ENCODE measurements at regions not wholly inside any gene's neighbourhood (a gene's known extent, or its start where the extent isn't known, plus 50 kb on each side); places are given as distances from the start of the nearest gene placed in this dataset.
"Not testable (repeated sequence)": the region's sequence is repeated elsewhere in the genome, so short reads cannot be mapped to it uniquely, and the experiment has no call there.

DNA sequence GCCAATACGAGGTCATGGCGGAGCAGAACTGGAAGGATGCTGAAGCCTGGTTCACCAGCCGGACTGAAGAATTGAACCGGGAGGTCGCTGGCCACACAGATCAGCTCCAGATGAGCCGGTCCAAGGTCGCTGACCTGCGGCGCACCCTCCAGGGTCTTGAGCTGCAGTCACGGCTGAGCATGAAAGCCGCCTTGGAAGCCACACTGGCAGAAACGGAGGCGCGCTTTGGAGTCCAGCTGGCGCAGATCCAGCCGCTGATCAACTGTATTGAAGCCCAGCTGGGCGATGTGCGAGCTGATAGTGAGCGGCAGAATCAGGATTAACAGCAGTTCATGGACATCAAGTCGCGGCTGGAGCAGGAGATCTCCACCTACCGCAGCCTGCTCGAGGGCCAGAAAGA, 296.9 kb downstream of the OGFRL1 start:
- intact Hi-C loops (cut with micrococcal nuclease), result no loop called here

DNA sequence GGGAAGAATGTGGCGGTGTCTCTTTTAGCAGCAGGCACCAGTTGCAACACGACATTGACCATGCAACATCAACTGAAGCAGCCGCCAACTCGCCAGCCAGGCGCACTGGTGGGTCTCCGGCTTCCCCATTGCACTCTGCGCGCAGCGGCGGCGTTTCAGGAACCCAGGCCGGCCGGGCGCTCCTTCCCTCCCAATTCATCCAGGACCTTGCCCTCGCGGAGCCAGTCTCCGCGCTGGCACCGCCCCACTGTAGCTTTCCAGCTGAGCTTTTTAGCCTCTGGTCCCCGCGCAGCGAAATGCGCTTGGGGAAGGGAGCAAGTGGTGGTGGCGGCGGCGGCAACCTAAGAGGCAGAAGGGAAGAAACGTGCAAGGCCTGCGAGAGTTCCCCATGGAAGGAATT, 297.9 kb upstream of the RIMS1 start:
- intact Hi-C loops (cut with micrococcal nuclease), result no loop called here

DNA sequence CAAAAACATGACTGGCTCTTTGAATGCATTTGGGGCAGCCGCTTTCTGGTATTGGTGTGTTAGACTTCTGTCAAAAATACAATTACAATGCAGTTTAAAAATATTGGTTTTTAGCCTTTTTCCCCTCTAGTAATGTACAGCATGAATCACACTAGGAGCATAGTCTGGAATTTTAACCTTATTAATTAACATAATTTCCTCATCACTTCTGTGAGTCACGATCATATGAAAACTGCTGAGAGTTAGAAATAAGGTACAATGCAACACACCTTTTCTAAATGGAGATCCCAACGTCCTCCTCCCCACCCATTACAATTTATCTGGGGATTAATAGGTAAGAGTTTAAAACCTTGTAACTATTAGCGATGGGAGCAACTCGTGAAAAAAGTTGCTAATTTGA, 297.1 kb upstream of the RIMS1 start:
- intact Hi-C loops (cut with micrococcal nuclease), result no loop called here

DNA sequence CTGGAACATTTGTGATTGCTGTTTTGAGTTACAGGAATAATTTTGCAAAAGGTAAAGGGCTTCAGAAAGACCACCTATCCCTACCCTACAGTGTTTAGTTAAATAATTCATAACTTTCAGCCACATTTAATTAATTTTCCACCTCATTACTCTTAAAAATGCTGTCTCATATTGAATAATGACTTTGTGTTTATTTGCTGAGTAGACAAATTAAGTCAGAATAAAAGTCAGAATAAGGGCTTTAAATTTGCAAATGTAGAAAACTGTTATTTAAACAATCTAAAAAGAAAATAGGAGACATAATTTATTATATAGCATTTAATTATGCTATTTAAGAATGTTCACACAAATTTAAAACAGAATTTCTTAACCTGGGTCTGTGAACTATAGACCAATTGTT, 293.7 kb upstream of the RIMS1 start:
- intact Hi-C loops (cut with micrococcal nuclease), result no loop called here

DNA sequence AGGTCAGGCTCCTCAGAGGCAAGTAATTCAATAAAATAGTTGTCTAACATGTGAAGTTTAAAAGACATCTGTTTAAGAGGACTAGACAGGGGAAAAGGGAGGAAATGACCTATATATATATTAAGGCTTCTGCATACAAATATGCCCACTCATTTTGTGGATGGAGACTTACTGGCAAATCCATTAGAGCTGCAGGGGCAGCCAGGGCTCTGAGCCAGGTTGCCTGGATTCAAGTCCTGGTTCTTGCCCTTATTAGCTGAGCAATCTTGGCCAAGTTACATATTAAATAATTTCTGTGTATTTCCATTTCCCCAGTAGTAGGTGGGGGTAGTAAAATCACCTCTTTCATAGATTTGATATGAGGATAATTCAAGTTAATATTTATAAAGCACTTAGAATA, 287.0 kb upstream of the RIMS1 start:
- intact Hi-C loops (cut with micrococcal nuclease), result no loop called here

DNA sequence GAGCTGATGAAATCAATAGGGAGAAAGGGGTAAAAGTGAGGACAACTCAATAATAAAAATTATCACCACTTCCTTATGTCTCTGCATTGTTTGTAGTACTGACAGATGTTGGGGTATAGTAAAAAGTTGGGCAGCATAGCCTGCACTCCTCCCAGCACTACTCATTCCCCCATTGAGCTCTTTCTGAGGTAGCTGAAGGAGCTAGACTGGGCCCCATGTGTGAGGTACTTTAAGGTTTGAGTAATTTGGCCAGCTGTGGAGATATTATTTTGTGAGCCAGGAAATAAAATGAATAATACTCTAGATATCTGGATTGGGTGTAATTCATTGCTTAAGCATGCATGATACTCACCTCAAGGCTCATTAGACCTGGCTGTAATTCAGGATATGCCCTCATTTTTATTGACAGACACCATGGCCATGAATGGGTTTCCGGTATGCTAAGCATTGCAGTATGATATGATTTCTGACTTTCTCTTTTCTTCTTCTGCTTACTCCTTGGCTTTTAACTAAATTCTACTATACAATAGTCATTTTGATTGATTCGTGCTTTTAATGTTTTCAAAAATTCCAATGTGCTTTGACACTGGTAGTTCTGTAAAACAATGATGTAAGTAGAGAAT, 283.9 kb upstream of the RIMS1 start:
- intact Hi-C loops (cut with micrococcal nuclease), result no loop called here

DNA sequence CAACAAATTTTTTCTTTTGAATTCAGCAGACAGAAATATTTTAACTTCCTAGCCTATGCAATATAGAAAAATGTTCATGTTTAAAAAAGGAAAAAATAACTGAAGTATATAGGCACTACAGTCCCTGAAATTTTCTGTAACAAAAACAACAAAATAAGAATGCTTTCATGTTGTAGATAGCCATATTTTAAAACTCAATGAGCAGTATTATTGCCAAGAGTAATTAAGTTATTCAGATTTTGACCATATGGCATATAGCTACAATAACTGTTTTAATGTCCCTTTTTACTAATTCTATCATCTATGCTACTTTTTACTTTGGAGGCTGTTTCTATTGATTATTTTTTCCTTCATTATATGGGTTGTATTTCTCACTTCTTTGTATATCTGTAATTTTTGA, 283.3 kb upstream of the RIMS1 start:
- intact Hi-C loops (cut with micrococcal nuclease), result no loop called here

DNA sequence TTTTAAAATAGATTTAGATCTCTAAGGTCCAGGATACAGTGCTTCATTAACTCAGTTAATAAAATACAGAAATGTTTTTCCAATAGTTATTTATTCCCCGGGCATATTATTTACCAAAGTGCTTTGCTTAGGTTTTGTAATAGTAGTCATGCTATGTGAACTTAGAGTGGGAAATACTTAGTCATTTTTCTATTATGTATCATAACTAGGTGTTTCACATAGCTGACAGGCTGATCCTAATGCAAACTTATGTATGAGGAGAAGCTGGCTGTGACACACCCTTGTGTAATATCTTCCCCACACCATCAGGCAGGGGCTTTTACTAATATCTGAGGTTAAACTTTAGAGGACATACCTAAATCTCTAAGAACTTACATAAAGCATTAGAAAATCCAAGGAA, 277.7 kb upstream of the RIMS1 start:
- intact Hi-C loops (cut with micrococcal nuclease), result no loop called here

DNA sequence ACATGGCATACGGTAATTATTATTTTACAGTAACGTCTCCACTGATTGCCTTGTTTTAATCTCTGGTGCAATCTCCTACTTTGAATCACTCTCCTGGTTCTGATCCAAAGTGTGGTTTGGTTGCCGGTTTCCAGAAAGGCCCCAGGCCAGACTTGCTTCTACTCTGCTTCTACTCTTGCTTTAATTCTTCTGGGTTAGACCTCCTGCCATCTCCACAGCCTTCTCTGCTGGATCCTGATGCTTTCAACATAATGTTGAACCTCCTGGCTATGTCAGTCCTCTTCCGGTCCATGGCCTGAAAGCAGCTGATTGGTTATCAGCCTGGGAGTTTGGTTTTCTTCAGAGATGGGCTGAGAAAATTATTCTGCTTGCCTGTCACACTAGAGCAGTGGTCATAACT, 266.5 kb upstream of the RIMS1 start:
- intact Hi-C loops (cut with micrococcal nuclease), result no loop called here

DNA sequence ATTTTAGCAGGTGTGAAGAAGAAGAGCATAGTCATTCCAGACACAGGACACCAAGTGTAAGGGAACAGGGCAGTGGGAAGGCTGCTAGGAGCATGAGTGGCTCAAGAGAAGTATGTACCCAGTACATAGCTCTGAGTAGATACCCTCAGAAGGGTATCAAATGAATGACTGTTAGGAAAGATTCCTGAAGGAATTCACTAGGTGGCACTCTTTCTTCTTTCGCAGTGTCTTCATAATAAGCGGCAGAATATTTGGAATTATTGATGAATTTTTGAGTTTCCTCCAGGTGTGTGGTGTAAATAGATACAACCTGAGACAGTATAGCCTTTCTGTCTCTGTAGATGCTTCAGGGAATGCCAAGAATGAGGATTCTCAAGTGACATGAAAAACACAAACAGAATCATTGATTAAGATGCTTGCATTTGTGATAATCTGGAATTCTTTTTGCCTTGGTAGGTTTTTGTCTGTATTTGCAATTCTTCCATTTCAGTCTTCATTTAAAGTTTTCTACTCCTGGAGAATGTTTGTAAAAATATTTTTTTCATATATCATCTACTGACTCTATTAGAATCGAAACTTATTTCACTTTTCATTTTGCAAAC, 264.3 kb upstream of the RIMS1 start:
- intact Hi-C loops (cut with micrococcal nuclease), result no loop called here

DNA sequence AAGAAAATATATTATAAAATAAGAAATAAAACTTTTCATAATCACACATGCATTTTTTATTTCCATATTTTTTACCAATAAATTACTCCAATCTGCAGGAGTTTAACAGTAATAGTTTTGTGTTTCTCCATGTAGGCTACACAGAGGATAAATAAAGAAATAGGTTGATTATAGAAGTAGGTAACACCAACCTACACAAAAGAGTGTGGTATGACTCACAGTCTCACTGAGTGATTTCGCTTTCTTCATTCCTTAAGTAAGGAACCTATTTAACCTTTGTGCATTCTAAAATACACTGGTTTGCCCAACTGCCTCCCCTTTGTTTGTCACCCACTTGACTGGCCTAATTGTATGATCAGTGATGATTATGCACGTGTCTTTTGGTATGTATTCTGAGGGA, 244.2 kb upstream of the RIMS1 start:
- intact Hi-C loops (cut with micrococcal nuclease), result no loop called here

DNA sequence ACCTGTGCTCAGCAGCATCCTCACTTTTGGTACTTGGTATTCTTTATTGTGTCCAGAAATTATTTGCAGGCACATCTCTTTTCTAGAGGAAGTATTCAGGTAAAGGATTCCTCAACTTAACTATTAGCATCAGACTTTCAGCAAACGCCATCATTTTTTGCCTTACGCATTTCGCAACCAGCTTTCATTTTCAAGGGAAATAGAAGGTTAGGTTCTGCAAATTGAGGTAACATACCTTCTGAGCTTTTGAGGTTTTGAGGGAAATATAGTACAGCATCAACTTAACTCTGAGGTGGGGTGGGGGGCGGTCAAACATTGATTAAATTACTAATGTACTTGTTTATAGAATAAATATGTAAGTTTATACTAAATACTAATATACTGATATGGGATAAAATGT, 243.6 kb upstream of the RIMS1 start:
- intact Hi-C loops (cut with micrococcal nuclease), result no loop called here

DNA sequence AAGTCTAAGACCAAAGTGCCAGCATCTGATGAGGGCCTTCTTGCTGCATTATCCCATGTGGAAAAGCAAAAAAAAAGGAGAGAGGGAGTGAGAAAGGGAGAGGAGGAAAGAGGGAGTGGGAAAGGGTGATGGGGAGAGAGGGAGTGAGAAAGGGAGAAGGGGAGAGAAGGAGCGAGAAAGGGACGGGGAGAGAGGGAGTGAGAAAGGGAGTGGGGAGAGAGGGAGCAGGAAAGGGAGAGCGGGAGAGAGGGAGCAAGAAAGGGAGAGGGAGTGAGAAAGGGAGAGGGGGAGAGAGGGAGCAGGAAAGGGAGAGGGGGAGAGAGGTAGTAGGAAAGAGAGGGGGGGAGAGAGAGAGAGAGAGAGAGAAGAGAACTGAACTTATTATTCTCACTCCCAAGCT, 241.1 kb upstream of the RIMS1 start:
- intact Hi-C loops (cut with micrococcal nuclease), result no loop called here

DNA sequence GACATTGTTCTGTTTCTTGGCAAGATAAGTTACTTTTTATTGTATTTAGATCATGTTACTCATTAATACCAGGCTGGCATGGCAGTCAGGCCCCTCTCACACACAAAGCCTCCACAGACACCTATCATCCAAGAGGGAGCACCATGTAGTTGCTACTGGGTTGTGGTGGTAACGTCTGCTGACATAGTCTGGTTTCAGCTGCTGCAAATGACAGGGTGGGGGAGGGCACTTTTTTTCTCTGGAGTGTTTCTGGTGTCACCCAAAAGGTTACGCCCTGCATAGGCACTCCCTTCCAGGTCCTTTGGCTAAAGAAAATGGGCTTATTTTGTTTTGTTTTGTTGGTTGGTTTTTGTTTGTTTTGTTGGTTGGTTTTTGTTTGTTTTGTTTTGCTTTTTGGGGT, 236.4 kb upstream of the RIMS1 start:
- intact Hi-C loops (cut with micrococcal nuclease), result no loop called here

DNA sequence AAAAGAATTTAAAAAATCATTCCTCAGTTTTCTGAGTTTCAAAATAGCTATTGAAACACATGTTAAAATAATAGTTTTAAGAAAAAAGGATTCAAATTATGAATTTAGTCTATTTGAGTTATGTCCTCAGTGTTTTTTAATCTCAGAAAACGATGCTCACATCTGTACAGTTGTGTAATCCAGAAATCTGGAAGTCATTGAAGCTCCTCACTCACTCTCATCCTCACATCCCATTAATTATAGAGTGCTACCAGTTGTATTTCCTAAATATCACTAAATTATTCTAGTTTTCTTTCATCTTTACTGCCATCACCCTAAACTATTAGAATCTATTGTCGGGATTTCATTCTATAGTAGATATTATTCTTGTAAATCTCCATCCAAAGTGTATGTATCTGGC, 234.7 kb upstream of the RIMS1 start:
- intact Hi-C loops (cut with micrococcal nuclease), result no loop called here

DNA sequence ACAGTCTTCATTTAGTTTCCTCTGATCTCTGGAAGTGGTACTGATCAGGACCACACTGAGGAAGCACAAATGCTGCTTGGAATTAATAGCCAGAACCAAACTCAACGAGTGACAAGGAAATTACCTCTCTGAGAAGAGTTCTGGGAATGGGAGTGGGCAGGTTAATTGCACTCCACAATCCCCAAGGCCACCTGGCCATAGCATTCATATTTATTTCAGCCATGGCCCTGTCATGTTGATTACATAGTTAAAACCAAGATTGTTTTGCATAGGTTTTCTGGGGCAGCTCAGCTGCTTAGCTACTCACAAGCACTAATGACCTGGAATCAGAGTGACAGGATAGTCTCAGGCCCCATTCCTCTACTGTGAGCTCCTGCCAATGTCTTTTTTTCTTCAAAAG, 230.2 kb upstream of the RIMS1 start:
- intact Hi-C loops (cut with micrococcal nuclease), result no loop called here

DNA sequence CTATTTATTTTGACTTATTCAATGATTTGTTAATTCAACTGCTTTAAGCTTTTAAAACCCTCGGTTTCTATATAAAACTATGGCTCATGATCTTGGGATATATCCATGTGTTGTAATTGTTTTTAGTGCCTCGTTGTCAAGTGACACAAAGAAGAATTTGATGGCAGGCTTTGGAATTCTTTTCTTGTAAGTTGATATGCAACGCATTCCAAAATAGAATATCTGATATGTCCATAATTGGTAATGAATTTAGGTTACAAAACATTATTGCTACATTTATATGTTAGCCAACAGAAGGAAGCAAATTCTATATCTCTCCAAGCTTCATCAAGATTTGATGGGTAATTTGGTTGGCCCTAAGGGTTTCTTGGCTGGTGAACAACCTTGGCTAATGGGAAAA, 220.4 kb upstream of the RIMS1 start:
- intact Hi-C loops (cut with micrococcal nuclease), result no loop called here

DNA sequence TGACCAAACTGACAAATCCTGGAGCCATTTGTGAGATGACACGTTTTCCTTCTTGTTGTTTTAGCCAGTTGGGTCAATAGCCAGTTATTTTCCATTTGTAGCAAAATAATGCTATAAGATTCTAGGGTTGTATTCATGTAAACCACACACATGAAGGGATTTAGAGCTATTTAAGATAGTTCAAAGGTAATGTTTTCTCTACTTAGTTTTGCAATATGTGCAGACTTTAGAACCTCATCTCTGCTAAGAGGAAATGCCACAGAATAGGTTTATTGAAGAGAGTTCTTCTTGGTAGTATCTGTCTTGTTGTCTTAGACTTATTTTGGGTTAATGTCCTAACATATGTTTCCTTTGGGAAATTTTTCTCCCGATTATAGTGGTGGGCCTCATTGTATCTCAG, 213.5 kb upstream of the RIMS1 start:
- intact Hi-C loops (cut with micrococcal nuclease), result no loop called here

DNA sequence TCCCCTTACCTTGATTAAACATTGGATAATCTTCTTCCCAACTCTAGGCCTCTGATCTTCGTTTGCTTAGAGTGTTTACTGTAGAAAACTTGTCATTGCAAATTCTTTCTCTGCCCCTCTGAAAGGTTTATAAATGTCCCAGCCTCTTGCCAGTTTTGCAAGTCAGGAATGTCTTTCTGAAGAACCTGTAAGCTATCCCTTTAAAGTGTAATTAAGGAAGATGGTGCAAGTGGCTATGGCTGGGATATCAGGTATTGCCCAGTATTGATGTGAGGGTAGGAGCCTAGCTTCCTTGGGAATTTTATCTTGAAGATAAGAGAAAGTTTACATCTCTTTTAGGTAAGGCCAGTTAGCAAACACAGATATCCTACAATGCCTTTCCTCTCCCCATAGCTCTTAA, 211.0 kb upstream of the RIMS1 start:
- intact Hi-C loops (cut with micrococcal nuclease), result no loop called here

DNA sequence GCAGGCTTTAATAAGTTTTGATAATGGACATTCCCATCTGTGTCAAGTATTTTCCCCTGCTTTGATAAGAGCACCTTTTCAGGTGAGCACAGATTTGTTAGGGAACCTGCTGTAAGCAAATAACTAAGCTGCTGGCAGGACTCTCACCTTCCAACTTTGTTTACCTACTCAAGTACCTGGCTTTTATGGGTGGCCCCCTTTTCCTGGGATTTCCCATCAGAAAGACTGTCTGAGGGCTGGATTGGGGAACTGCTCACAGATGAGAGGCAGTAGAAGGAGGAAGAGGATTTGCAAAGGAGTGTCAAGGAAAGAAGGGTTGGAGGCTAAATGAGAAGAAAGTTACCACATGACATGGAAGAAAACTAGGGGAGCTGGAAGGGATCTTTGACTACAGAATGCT, 210.1 kb upstream of the RIMS1 start:
- intact Hi-C loops (cut with micrococcal nuclease), result no loop called here

DNA sequence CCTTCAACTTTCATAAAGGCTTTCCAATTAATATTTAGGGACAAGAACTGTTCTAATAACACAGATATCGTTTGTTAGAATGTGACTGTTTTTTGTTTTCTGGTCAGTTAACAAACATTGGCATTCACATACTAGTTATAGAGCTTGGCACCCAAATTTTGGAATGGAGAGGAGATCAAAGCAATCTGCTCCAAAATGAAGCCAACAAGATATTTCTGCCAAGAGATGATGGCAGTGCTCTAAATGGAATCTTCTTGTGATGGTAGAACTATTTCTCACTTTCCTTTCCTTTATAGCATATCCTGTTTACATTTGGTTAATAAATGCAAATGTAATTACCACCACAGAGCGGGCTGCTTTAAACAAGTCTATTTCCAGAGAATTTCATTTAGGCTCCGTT, 208.3 kb upstream of the RIMS1 start:
- intact Hi-C loops (cut with micrococcal nuclease), result no loop called here

DNA sequence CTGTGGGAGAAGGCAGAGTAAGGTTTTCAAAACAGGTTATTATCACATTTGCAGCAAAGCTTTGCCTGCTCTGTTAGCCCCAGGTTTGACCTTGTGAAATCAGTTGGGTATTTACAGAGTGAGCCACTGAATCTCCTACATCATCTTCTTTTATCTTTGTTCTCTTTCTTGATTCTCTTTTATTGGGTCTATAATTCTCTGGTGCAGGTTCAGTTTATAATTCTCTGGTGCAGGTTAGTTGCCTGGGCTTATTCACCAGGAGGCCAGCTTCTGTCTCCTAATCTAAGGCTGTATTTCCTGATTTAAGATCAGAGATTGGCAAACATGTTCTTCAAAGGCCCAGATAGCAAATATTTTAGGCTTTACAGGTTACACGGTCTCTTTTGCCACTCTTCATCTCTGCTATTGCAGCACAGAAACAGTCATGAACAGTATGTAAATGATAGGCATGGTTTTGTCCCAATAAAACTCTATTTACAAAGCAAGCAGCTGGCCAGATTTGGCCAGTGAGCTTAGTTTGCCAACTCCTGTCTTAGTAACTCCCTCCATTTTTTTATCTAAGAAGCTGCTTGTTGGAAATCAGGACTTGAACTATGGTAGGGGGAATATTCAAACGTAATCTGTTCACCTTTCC, 205.0 kb upstream of the RIMS1 start:
- intact Hi-C loops (cut with micrococcal nuclease), result no loop called here

DNA sequence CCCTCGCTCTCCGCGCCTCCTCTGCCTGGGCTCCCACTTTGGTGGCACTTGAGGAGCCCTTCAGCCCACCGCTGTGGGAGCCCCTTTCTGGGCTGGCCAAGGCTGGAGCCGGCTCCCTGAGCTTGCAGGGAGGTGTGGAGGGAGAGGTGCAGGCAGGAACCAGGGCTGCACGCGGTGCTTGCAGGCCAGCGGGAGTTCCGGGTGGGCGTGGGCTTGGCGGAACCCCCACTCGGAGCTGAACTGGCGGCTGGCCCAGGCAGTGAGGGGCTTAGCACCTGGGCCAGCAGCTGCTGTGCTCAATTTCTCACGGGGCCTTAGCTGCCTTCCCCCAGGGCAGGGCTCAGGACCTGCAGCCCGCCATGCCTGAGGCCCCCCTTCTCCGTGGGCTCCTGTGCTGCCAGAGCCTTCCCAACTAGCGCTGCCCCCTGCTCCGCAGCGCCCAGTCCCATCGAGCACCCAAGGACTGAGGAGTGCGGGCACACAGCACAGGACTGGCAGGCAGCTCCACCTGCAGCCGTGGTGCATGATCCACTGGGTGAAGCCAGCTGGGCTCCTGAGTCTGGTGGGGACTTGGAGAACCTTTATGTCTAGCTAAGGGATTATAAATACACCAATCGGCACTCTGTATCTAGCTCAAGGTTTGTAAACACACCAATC, 200.2 kb upstream of the RIMS1 start:
- intact Hi-C loops (cut with micrococcal nuclease), result not testable (repeated sequence)
